Parathyroid adenoma (tissue), 2 donors: ENCODE measurements at regions not wholly inside any gene's neighbourhood (a gene's known extent, or its start where the extent isn't known, plus 50 kb on each side); places are given as distances from the start of the nearest gene placed in this dataset.

Source experiments
- H2AFZ ChIP-seq: fragments of 300-600 bp; sonication (generic); one replicate; pipeline ENCODE4 v1.7.0; 2017; ENCODE audit warnings: antibody characterized with exemption, mild to moderate bottlenecking
- H3K27ac ChIP-seq: fragments of 300-600 bp; sonication (generic); one replicate; pipeline ENCODE4 v1.7.0; 2017
- H3K27me3 ChIP-seq: fragments of 300-600 bp; sonication (generic); one replicate; pipeline ENCODE4 v1.7.0; 2017; ENCODE audit warnings: low read length; ENCODE audit not compliant: control insufficient read depth, insufficient read depth
- H3K36me3 ChIP-seq: fragments of 300-600 bp; sonication (generic); one replicate; pipeline ENCODE4 v1.7.0; 2017; ENCODE audit warnings: low read length; ENCODE audit not compliant: control insufficient read depth, insufficient read depth
- H3K4me1 ChIP-seq: fragments of 300-600 bp; sonication (generic); one replicate; pipeline ENCODE4 v1.7.0; 2017; ENCODE audit warnings: control low read depth
- H3K4me2 ChIP-seq: fragments of 300-600 bp; sonication (generic); one replicate; pipeline ENCODE4 v1.7.0; 2017; ENCODE audit warnings: low read length
- H3K4me3 ChIP-seq: fragments of 300-600 bp; sonication (generic); one replicate; pipeline ENCODE4 v1.7.0; 2017; ENCODE audit warnings: low read depth, low read length
- H3K79me2 ChIP-seq: fragments of 300-600 bp; sonication (generic); one replicate; pipeline ENCODE4 v1.7.0; 2017; ENCODE audit warnings: control low read depth
- H3K9ac ChIP-seq: fragments of 300-600 bp; sonication (generic); one replicate; pipeline ENCODE4 v1.7.0; 2017; ENCODE audit warnings: mild to moderate bottlenecking
- H3K9me3 ChIP-seq: fragments of 300-600 bp; sonication (generic); one replicate; pipeline ENCODE4 v1.7.0; 2017; ENCODE audit warnings: low read length; ENCODE audit not compliant: control insufficient read depth
- CTCF ChIP-seq: fragments of 300-600 bp; sonication (generic); IDR thresholded peaks from one replicate; pipeline ENCODE4 v1.7.0; 2017; ENCODE audit warnings: antibody characterized with exemption, mild to moderate bottlenecking
- donor health status: primary hyperparathyroidism.

GRCh38 chr4:123924536-123924935 lies 527.9 kb downstream of the SPRY1 start:
- Histone ChIP-seq H3K4me3 (no peak overlapping the region), H3K79me2 (no peaks in the 10 kb centered on the region), H2AFZ (no peak overlapping the region), H3K27ac (no peak overlapping the region), H3K4me1 (no peaks in the 10 kb centered on the region), H3K9ac (no peak overlapping the region), H3K36me3 (no peaks in the 10 kb centered on the region), H3K27me3 (no peaks in the 10 kb centered on the region), H3K4me2 (no peak overlapping the region), H3K9me3 (no peaks in the 10 kb centered on the region)
- no peak for TF ChIP-seq CTCF

- H3K79me2 ChIP-seq, result no peaks in the 10 kb centered on the region
- H3K27me3 ChIP-seq, result no peaks in the 10 kb centered on the region
- no peaks in the 10 kb centered on the region for H3K9me3 ChIP-seq
- TF ChIP-seq CTCF, result no peak
- no peak overlapping the region for H3K9ac ChIP-seq
- H3K4me1 ChIP-seq, result no peaks in the 10 kb centered on the region
- H3K4me3 ChIP-seq, result no peak overlapping the region
- no peak overlapping the region for H3K27ac ChIP-seq
- H2AFZ ChIP-seq, result no peak overlapping the region
- H3K36me3 ChIP-seq, result no peaks in the 10 kb centered on the region
- H3K4me2 ChIP-seq, result no peak overlapping the region
These were observed 533.0 kb downstream of the SPRY1 start for GRCh38 chr4:123929565-123929964.

- H2AFZ ChIP-seq, result no peak overlapping the region
- no peaks in the 10 kb centered on the region for H3K79me2 ChIP-seq
- H3K4me2 ChIP-seq, result no peak overlapping the region
- no peak overlapping the region for H3K9ac ChIP-seq
- H3K9me3 ChIP-seq, result no peaks in the 10 kb centered on the region
- H3K36me3 ChIP-seq, result no peaks in the 10 kb centered on the region
- no peak for TF ChIP-seq CTCF
- no peaks in the 10 kb centered on the region for H3K4me1 ChIP-seq
- H3K4me3 ChIP-seq, result no peak overlapping the region
- no peak overlapping the region for H3K27ac ChIP-seq
- no peaks in the 10 kb centered on the region for H3K27me3 ChIP-seq
These were observed 534.4 kb downstream of the SPRY1 start for GRCh38 chr4:123930996-123931395.

- no peaks in the 10 kb centered on the region for H3K36me3 ChIP-seq
- H3K27me3 ChIP-seq, result no peaks in the 10 kb centered on the region
- no peak overlapping the region for H3K4me2 ChIP-seq
- H3K4me3 ChIP-seq, result no peak overlapping the region
- H3K9ac ChIP-seq, result no peak overlapping the region
- no peaks in the 10 kb centered on the region for H3K4me1 ChIP-seq
- TF ChIP-seq CTCF, result no peak
- H3K79me2 ChIP-seq, result no peaks in the 10 kb centered on the region
- H3K9me3 ChIP-seq, result no peaks in the 10 kb centered on the region
- H2AFZ ChIP-seq, result no peak overlapping the region
- no peak overlapping the region for H3K27ac ChIP-seq
These were observed 537.5 kb downstream of the SPRY1 start for GRCh38 chr4:123934096-123934495.

- no peaks in the 10 kb centered on the region for H3K79me2 ChIP-seq
- no peak for TF ChIP-seq CTCF
- no peak overlapping the region for H3K4me2 ChIP-seq
- H3K36me3 ChIP-seq, result no peaks in the 10 kb centered on the region
- no peak overlapping the region for H2AFZ ChIP-seq
- H3K4me1 ChIP-seq, result no peaks in the 10 kb centered on the region
- H3K4me3 ChIP-seq, result no peak overlapping the region
- no peaks in the 10 kb centered on the region for H3K27me3 ChIP-seq
- H3K27ac ChIP-seq, result no peak overlapping the region
- no peak overlapping the region for H3K9ac ChIP-seq
- no peaks in the 10 kb centered on the region for H3K9me3 ChIP-seq
These were observed 540.0 kb downstream of the SPRY1 start for GRCh38 chr4:123936621-123937043.
